ENCODE measurements at regions not wholly inside any gene's neighbourhood (a gene's known extent, or its start where the extent isn't known, plus 50 kb on each side); places are given as distances from the start of the nearest gene placed in this dataset.

GRCh38 chr6:148041546-148041945 is 301.1 kb upstream of the SASH1 start:
- Histone ChIP-seq H3K27ac (replicated peaks) (no peak overlapping the region), H3K4me3 (replicated peaks; ENCODE audit: insufficient read depth, low read length) (no peak overlapping the region), H3K27me3 (ENCODE audit: insufficient read depth, poor library complexity, severe bottlenecking) (no peaks in the 10 kb centered on the region)
- DNase-seq (ENCODE audit: low read depth in 1 of 2, low spot score in 1 of 2) = no peak
- TF ChIP-seq SPI1 (IDR thresholded peaks at IDR 0.05; ENCODE audit: borderline replicate concordance, low read depth) = no peak
- TF ChIP-seq CTCF (IDR thresholded peaks at IDR 0.05; ENCODE audit: insufficient read depth, low read length) = no peak
- TF ChIP-seq GABPA (IDR thresholded peaks at IDR 0.05; ENCODE audit: low read depth) = no peak
- no peak for TF ChIP-seq POLR2AphosphoS5 (IDR thresholded peaks at IDR 0.05; ENCODE audit: low read depth)
- TF ChIP-seq, protein P1, sequence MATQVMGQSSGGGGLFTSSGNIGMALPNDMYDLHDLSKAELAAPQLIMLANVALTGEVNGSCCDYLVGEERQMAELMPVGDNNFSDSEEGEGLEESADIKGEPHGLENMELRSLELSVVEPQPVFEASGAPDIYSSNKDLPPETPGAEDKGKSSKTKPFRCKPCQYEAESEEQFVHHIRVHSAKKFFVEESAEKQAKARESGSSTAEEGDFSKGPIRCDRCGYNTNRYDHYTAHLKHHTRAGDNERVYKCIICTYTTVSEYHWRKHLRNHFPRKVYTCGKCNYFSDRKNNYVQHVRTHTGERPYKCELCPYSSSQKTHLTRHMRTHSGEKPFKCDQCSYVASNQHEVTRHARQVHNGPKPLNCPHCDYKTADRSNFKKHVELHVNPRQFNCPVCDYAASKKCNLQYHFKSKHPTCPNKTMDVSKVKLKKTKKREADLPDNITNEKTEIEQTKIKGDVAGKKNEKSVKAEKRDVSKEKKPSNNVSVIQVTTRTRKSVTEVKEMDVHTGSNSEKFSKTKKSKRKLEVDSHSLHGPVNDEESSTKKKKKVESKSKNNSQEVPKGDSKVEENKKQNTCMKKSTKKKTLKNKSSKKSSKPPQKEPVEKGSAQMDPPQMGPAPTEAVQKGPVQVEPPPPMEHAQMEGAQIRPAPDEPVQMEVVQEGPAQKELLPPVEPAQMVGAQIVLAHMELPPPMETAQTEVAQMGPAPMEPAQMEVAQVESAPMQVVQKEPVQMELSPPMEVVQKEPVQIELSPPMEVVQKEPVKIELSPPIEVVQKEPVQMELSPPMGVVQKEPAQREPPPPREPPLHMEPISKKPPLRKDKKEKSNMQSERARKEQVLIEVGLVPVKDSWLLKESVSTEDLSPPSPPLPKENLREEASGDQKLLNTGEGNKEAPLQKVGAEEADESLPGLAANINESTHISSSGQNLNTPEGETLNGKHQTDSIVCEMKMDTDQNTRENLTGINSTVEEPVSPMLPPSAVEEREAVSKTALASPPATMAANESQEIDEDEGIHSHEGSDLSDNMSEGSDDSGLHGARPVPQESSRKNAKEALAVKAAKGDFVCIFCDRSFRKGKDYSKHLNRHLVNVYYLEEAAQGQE (IDR thresholded peaks at IDR 0.05; ENCODE audit: insufficient replicate concordance, low read depth) = no peak

- no peak for TF ChIP-seq POLR2AphosphoS5 (IDR thresholded peaks at IDR 0.05; ENCODE audit: low read depth)
- no peak for TF ChIP-seq CTCF (IDR thresholded peaks at IDR 0.05; ENCODE audit: insufficient read depth, low read length)
- TF ChIP-seq GABPA (IDR thresholded peaks at IDR 0.05; ENCODE audit: low read depth) = no peak
- TF ChIP-seq SPI1 (IDR thresholded peaks at IDR 0.05; ENCODE audit: borderline replicate concordance, low read depth) = no peak
- TF ChIP-seq, protein P1 (IDR thresholded peaks at IDR 0.05; ENCODE audit: insufficient replicate concordance, low read depth) = no peak
- no peak for DNase-seq (ENCODE audit: low read depth in 1 of 2, low spot score in 1 of 2)
Observed at GRCh38 chr6:148042536-148042935, 300.1 kb upstream of the SASH1 start.

DNA sequence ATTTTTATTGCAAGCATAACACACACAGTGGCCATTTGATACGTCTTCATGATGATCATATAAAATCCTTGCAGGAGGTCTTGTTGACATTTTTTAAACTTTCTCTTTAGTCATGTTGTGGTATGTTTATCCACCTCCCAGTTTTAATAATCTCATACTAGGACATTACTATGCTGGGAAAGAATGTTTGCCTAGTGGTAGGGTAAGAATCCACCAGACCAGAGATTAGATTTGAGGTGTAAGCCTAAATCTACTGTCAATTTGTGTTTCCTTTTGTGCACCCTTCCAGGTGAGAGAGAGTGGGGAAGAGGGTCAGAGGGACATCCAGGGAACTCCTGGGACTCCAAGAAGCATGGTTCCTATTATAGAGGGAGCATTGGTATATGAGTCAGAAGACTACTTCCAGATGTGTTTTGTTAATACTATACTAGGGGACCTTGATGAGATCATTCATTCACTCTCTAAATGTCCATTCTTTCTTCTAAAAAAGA is 298.3 kb upstream of the SASH1 start:
- H3K27me3 ChIP-seq (ENCODE audit: insufficient read depth, poor library complexity, severe bottlenecking) = no peaks in the 10 kb centered on the region
- TF ChIP-seq GABPA (IDR thresholded peaks at IDR 0.05; ENCODE audit: low read depth) (no peak), POLR2AphosphoS5 (IDR thresholded peaks at IDR 0.05; ENCODE audit: low read depth) (no peak), CTCF (IDR thresholded peaks at IDR 0.05; ENCODE audit: insufficient read depth, low read length) (no peak), SPI1 (IDR thresholded peaks at IDR 0.05; ENCODE audit: borderline replicate concordance, low read depth) (no peak)
- TF ChIP-seq, protein P1 (IDR thresholded peaks at IDR 0.05; ENCODE audit: insufficient replicate concordance, low read depth) = no peak
- no peak overlapping the region for H3K27ac ChIP-seq (replicated peaks)
- H3K4me3 ChIP-seq (replicated peaks; ENCODE audit: insufficient read depth, low read length) = no peak overlapping the region
- DNase-seq (ENCODE audit: low read depth in 1 of 2, low spot score in 1 of 2) = no peak

More at GRCh38 chr6:148042536-148042935, 300.1 kb upstream of the SASH1 start:
- Histone ChIP-seq H3K27ac (replicated peaks) (no peak overlapping the region), H3K27me3 (ENCODE audit: insufficient read depth, poor library complexity, severe bottlenecking) (no peaks in the 10 kb centered on the region), H3K4me3 (replicated peaks; ENCODE audit: insufficient read depth, low read length) (no peak overlapping the region)

Measured in HL-60 (cell line).